Adrenal gland (tissue), 9 donors: ENCODE measurements at regions not wholly inside any gene's neighbourhood (a gene's known extent, or its start where the extent isn't known, plus 50 kb on each side); places are given as distances from the start of the nearest gene placed in this dataset.
A peak's percentile ranks its signal among the peaks of the same experiment; 100 is the strongest.

ENCODE experiments used
- DNase-seq, 7 donors: peaks; one replicate each; pipeline ENCODE4 v3.0.0-alpha.2; 2019 to 2020
- H3K27ac ChIP-seq, 5 donors: fragments of 200-600 bp; sonication (generic) in 4 of 5; 1 replicate in 3 of 5; 2 replicates in 2 of 5; pipeline versions ENCODE4 v1.5.1 to v1.8.0; 2016 to 2020; ENCODE audit warnings: mild to moderate bottlenecking in 1 of 5
- H3K27me3 ChIP-seq: fragments of 200-600 bp; 2 replicates; pipeline ENCODE4 v1.8.0; 2021
- H3K36me3 ChIP-seq, 2 donors: fragments of 200-600 bp; replicated peaks in 1 of 2; 1 replicate in 1 of 2; 2 replicates in 1 of 2; pipeline versions ENCODE4 v1.5.1 to v1.8.0; 2018 to 2022
- H3K4me1 ChIP-seq, 2 donors: fragments of 200-600 bp; replicated peaks in 1 of 2; 1 replicate in 1 of 2; 2 replicates in 1 of 2; pipeline versions ENCODE4 v1.5.1 to v1.8.0; 2018 to 2021
- H3K4me3 ChIP-seq, 4 donors: fragments of 200-600 bp; sonication (generic) in 3 of 4; one replicate each; pipeline ENCODE4 v1.5.1; 2016 to 2018
- H3K9me3 ChIP-seq, 3 donors: fragments of 200-600 bp; sonication (generic) in 1 of 3; replicated peaks in 1 of 3; 1 replicate in 2 of 3; 2 replicates in 1 of 3; pipeline versions ENCODE4 v1.5.1 to v1.8.0; 2016 to 2021
- POLR2A ChIP-seq, 2 donors: fragments of 450-650 bp; IDR thresholded peaks; one replicate each; pipeline ENCODE4 v1.6.1; 2017; ENCODE audit warnings: antibody characterized with exemption in 2 of 2, mild to moderate bottlenecking in 2 of 2, moderate library complexity in 1 of 2
- WGBS, 4 donors: extraction: QIAGEN DNeasy Blood & Tissue Kit in 2 of 4; methylation state at CpG; one replicate each; pipeline versions ENCODE4 v1.1.5 to v1.1.7; 2013 to 2017; 5-methylcytosine and 5-hydroxymethylcytosine counted together
- intact Hi-C, 2 donors: fragments of 100-400 bp; cut with DNase I; formaldehyde crosslinking; loops; one replicate each; pipeline versions ENCODE4 v1.14.1 to v1.15.0; 2022 to 2023
- TF ChIP-seq, protein P1 (sequence below), 6 experiments: fragments of 450-650 bp in 4 of 6; fragments of 200-600 bp in 2 of 6; sonication (generic) in 1 of 6; IDR thresholded peaks; 1 replicate in 5 of 6; 2 replicates in 1 of 6; pipeline versions ENCODE4 v1.5.1 to v1.8.0; 2016 to 2021; ENCODE audit warnings: antibody characterized with exemption in 6 of 6, mild to moderate bottlenecking in 2 of 6, moderate library complexity in 1 of 6
- donor health status: healthy with polysubstance abuse.
- donor health status: Bipolar disorder and iron deficiency.
- donor health status: DM: yes; HTN: yes; CAD: no.
- donor health status: DM: no; HTN: no; CAD: no.
- donor health status: DM: no; HTN: no; CAD: no.

DNA sequence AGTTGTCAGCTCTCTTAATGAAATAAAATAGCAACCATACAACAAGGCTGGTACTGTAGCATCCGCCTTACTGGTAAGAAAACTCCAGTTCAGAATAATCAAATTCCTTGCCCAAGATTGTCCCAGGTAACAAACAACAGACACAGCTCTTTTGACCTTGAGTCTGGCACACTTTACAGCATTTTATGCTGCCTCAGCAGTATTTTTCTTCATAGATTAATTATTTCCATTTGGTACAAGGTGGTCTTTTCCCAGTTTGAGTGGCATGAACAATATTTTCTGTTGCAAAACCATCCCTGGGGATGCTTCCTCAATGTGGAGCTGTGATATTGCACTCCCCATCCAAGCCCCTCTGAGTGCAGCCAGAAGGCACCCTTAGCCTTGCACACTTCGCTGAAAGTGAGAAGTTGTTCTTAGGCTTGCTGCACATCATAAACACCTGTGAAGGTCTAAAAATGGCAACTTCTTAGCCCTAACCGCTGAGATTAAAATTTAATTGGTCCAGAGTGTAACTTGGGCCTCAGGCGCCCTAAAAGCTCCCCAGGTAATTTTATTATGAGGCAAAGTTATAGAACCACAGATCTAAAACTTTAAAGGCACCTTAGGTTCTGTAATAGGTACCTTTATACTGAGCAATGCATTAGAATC, 523.3 kb downstream of the CMPK2 start:
- no peaks in the 10 kb centered on the region for H3K4me1 ChIP-seq
- intact Hi-C loops, result no loop called here
- no peak overlapping the region for H3K27ac ChIP-seq
- no peaks in the 10 kb centered on the region for H3K36me3 ChIP-seq
- no peak for DNase-seq
- no peak overlapping the region for H3K4me3 ChIP-seq
- no peaks in the 10 kb centered on the region for H3K9me3 ChIP-seq
- TF ChIP-seq, protein P1, sequence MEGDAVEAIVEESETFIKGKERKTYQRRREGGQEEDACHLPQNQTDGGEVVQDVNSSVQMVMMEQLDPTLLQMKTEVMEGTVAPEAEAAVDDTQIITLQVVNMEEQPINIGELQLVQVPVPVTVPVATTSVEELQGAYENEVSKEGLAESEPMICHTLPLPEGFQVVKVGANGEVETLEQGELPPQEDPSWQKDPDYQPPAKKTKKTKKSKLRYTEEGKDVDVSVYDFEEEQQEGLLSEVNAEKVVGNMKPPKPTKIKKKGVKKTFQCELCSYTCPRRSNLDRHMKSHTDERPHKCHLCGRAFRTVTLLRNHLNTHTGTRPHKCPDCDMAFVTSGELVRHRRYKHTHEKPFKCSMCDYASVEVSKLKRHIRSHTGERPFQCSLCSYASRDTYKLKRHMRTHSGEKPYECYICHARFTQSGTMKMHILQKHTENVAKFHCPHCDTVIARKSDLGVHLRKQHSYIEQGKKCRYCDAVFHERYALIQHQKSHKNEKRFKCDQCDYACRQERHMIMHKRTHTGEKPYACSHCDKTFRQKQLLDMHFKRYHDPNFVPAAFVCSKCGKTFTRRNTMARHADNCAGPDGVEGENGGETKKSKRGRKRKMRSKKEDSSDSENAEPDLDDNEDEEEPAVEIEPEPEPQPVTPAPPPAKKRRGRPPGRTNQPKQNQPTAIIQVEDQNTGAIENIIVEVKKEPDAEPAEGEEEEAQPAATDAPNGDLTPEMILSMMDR (IDR thresholded peaks at IDR 0.05), result no peak
- no peak for TF ChIP-seq POLR2A (IDR thresholded peaks at IDR 0.05)
- 67 to 91% (median 79%) methylated on average over 4 of the region's 4 CpGs for WGBS, 4 donors
- H3K27me3 ChIP-seq, result no peaks in the 10 kb centered on the region

DNA sequence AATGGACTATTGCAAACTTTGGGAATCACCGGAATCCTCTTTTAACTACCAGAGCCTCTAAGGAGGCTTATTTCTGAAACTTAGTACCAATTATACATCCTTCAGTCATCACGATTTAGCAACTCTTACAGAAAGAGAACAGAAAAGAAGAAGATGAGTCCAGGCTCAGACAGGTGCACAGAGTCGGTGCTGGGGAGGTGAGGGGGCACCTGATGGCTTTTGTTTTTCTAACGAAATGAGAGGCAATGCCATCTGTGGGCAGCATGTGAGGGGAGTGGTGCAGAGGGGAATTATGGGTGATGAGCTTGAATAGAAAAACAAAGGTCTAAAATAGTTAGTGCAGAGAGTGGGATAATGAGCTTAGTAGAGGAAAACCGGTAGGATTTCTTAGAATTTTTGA, 522.6 kb downstream of the CMPK2 start:
- no peaks in the 10 kb centered on the region for H3K27me3 ChIP-seq
- no peak for TF ChIP-seq POLR2A (IDR thresholded peaks at IDR 0.05)
- TF ChIP-seq, protein P1 (IDR thresholded peaks at IDR 0.05), result no peak
- no peak for DNase-seq
- 76 to 81% (median 77%) methylated on average over 5 of the region's 5 CpGs for WGBS, 4 donors
- no peak overlapping the region for H3K27ac ChIP-seq
- H3K4me1 ChIP-seq, result no peaks in the 10 kb centered on the region
- no peaks in the 10 kb centered on the region for H3K36me3 ChIP-seq
- peaks cover 0 to under 1% (median 0%) of the 10 kb centered on the region in 3 donors for H3K9me3 ChIP-seq
- intact Hi-C loops, result no loop called here
- no peak overlapping the region for H3K4me3 ChIP-seq

DNA sequence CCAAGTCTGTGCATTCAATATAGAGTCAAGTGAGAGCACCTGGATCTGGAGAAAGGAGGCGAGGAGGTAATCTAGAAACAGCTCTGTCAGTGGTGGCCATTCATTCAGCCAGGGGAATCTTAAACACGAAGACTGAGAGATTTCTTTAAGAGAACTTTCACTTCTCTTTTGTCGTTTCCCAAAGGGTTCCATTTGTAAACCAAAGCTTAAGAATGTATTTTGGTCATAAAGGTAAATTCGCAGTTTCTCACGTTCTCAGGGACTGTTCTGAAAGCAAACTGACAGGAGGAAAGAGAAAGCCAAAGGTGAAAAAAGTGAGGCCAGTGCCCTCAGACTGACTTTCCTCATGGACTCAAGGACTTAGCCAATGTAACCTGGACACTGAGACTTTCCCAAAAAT, 513.5 kb downstream of the CMPK2 start:
- Histone ChIP-seq H3K27ac (no peak overlapping the region), H3K27me3 (no peaks in the 10 kb centered on the region), H3K36me3 (no peaks in the 10 kb centered on the region), H3K4me1 (no peaks in the 10 kb centered on the region), H3K4me3 (no peak overlapping the region), H3K9me3 (peaks cover 0 to 5% (median 0%) of the 10 kb centered on the region in 3 donors)
- 61 to 77% (median 67%) methylated on average over 5 of the region's 5 CpGs for WGBS, 4 donors
- TF ChIP-seq POLR2A (IDR thresholded peaks at IDR 0.05), result no peak
- TF ChIP-seq, protein P1 (IDR thresholded peaks at IDR 0.05), result no peak
- DNase-seq, result no peak
- intact Hi-C loops, result loop anchor here in 1 of 2 donors (5.0 kb wide), 1 partner anchor 420 kb away; no protein-coding TSS in a partner anchor

DNA sequence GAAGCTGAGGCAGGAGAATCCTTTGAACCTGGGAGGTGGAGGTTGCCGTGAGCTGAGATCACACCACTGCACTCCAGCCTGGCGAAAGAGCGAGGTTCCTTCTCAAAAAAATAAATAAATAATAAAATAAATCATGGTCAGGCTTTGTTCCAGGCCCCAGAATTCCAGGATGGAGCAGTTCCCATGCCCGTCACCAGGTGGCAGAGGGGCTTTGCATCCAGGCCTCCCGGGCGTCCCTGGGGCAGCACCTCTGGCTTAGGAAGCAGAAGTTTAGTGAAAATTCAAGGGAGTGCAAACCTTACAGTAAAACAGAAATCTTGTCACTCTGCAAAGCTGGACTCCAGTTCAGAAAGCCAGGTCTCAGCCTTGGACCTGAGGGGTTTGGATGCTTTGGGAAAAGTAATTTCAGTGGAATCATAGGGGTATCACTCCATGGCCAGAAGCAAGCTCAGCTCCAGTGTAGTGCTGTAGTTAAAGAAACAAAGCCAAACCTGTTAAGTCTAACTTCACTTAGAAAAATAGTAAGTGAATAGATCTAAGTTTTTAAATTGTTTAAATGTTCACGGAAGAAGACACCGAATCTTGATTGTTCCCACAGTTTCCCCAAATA, 512.7 kb downstream of the CMPK2 start:
- peak; percentile 22 to 66 (median 34) for DNase-seq
- Histone ChIP-seq H3K4me1 (no peaks in the 10 kb centered on the region), H3K9me3 (peaks cover 0 to 5% (median 0%) of the 10 kb centered on the region in 3 donors), H3K36me3 (no peaks in the 10 kb centered on the region), H3K27ac (no peak overlapping the region), H3K4me3 (no peak overlapping the region), H3K27me3 (no peaks in the 10 kb centered on the region)
- TF ChIP-seq, protein P1 (IDR thresholded peaks at IDR 0.05), result peak in 5 of 6 experiments; percentile 20 to 54 (median 47)
- no peak for TF ChIP-seq POLR2A (IDR thresholded peaks at IDR 0.05)
- WGBS, 4 donors, result 43 to 50% (median 44%) methylated on average over 8 of the region's 8 CpGs
- intact Hi-C loops, result loop anchor here in 1 of 2 donors (5.0 kb wide), 1 partner anchor 419 kb away; no protein-coding TSS in a partner anchor
